RWPE1 (cell line): ENCODE measurements at regions not wholly inside any gene's neighbourhood (a gene's known extent, or its start where the extent isn't known, plus 50 kb on each side); places are given as distances from the start of the nearest gene placed in this dataset.

Source experiments
- CTCF ChIA-PET: fragments of 350-600 bp; sonication (Branson Sonifier 250); formaldehyde crosslinking; extraction: SDS; loops from one replicate; lab custom pipeline; 2021; lab: Yijun Ruan, JAX
- POLR2A ChIA-PET: fragments of 400-600 bp; formaldehyde crosslinking; extraction: SDS; loops from one replicate; lab custom pipeline; 2020; ENCODE audit warnings: antibody characterized with exemption; ENCODE audit not compliant: low non-redundant PET; lab: Yijun Ruan, JAX
- DNase-seq: peaks from one replicate; pipeline ENCODE4 v3.0.0; 2012; ENCODE audit warnings: low spot score
- H3K27ac ChIP-seq: fragments of 450-650 bp; 2 replicates; pipeline ENCODE4 v1.5.1; 2017
- CTCF ChIP-seq: fragments of 450-650 bp; conservative IDR thresholded peaks from 2 replicates; pipeline ENCODE4 v1.5.1; 2017; ENCODE audit warnings: low read depth, mild to moderate bottlenecking

GRCh38 chr2:221778025-221778424 is 205.9 kb upstream of the EPHA4 start:
- no peak for DNase-seq
- no peak for TF ChIP-seq CTCF
- H3K27ac ChIP-seq: no peak overlapping the region
- ChIA-PET POLR2A (no interaction called here), CTCF (no interaction called here)

- ChIA-PET POLR2A (no interaction called here), CTCF (interaction anchor here (0.6 kb wide), 2 partner anchors 9 to 23 kb away, joined by 3 read pairs; no protein-coding TSS in a partner anchor)
Observed at GRCh38 chr2:221777119-221777518, 205.0 kb upstream of the EPHA4 start.

GRCh38 chr2:221775096-221775495 is 203.0 kb upstream of the EPHA4 start:
- no peak for DNase-seq
- CTCF ChIA-PET: interaction anchor here (0.6 kb wide), 1 partner anchor 662 kb away, joined by 3 read pairs; no protein-coding TSS in a partner anchor
- no peak overlapping the region for H3K27ac ChIP-seq
- TF ChIP-seq CTCF: no peak
- POLR2A ChIA-PET: no interaction called here

More at GRCh38 chr2:221777119-221777518, 205.0 kb upstream of the EPHA4 start:
- no peak for DNase-seq
- no peak overlapping the region for H3K27ac ChIP-seq
- TF ChIP-seq CTCF: no peak

- POLR2A ChIA-PET: no interaction called here
- DNase-seq: no peak
- TF ChIP-seq CTCF: no peak
- H3K27ac ChIP-seq: no peak overlapping the region
- CTCF ChIA-PET: no interaction called here
Observed at GRCh38 chr2:221774136-221774535, 202.0 kb upstream of the EPHA4 start.

- no peak for TF ChIP-seq CTCF
- DNase-seq: no peak
- POLR2A ChIA-PET: no interaction called here
- CTCF ChIA-PET: no interaction called here
- H3K27ac ChIP-seq: no peak overlapping the region
Observed at GRCh38 chr2:221771297-221771696, 199.2 kb upstream of the EPHA4 start.

GRCh38 chr2:221767106-221768012 is 195.3 kb upstream of the EPHA4 start:
- CTCF ChIA-PET: interaction anchor here (0.7 kb wide), 1 partner anchor 10 kb away, joined by 3 read pairs; no protein-coding TSS in a partner anchor
- no peak overlapping the region for H3K27ac ChIP-seq
- TF ChIP-seq CTCF: no peak

More at GRCh38 chr2:221767106-221768012, 195.3 kb upstream of the EPHA4 start:
- peak; percentile 8 for DNase-seq
- POLR2A ChIA-PET: no interaction called here
